PC-9 (cell line): ENCODE measurements at regions not wholly inside any gene's neighbourhood (a gene's known extent, or its start where the extent isn't known, plus 50 kb on each side); places are given as distances from the start of the nearest gene placed in this dataset.

Source experiments
- EZH2 ChIP-seq: fragments of 200-600 bp; sonication (generic); IDR thresholded peaks from 2 replicates; pipeline ENCODE4 v1.8.0; 2017; ENCODE audit warnings: antibody characterized with exemption, low read depth
- TF ChIP-seq, protein P1 (sequence below): fragments of 200-600 bp; sonication (generic); conservative IDR thresholded peaks from 2 replicates; pipeline ENCODE4 v1.6.1; 2017; ENCODE audit warnings: mixed run types, antibody characterized with exemption, mild to moderate bottlenecking, moderate library complexity

DNA sequence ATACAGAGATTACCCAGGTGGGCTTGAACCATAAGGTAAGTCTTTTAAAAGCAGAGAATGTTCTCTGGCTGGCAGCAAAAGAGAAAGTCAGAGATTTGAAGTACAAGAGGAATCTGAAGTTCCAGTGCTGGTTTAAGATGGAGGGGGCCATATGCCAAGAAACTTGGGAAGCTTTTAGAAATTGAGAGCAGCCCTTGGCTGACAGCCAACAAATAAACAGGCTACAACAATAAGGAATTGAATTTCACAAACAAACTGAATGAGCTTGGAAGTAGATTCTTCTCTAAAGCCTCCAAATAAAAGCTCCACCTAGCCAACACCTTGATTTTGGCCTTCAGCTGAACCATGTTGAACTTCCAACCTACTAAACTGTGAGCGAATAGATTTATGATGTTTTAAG lies 85.7 kb downstream of the TRIM42 start:
- TF ChIP-seq, protein P1, sequence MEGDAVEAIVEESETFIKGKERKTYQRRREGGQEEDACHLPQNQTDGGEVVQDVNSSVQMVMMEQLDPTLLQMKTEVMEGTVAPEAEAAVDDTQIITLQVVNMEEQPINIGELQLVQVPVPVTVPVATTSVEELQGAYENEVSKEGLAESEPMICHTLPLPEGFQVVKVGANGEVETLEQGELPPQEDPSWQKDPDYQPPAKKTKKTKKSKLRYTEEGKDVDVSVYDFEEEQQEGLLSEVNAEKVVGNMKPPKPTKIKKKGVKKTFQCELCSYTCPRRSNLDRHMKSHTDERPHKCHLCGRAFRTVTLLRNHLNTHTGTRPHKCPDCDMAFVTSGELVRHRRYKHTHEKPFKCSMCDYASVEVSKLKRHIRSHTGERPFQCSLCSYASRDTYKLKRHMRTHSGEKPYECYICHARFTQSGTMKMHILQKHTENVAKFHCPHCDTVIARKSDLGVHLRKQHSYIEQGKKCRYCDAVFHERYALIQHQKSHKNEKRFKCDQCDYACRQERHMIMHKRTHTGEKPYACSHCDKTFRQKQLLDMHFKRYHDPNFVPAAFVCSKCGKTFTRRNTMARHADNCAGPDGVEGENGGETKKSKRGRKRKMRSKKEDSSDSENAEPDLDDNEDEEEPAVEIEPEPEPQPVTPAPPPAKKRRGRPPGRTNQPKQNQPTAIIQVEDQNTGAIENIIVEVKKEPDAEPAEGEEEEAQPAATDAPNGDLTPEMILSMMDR, result no peak
- no peak for TF ChIP-seq EZH2
